ENCODE measurements at regions not wholly inside any gene's neighbourhood (a gene's known extent, or its start where the extent isn't known, plus 50 kb on each side); places are given as distances from the start of the nearest gene placed in this dataset.

DNA sequence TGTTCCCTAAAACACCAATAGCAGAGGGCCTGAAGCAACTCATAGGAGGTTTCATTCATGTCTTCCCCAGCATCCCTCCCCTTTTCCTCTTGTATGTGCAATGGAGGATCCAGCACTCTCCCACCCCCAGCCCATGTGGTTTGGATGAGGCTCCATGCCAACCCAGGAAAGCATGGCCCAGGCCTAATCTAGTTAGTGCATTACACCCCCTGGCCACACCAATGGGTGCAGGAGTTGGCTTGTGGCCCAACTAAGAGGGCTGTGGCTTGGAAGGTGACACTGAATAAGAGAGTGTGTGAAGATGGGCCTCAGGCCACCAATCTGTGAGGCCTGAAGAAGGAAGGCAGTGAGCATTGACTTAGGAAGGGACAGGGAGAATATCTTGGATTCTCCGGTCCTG lies 70.8 kb upstream of the SMIM23 start:
- Histone ChIP-seq H3K36me3 (ENCODE audit: control insufficient read depth, insufficient read depth, low read length) (no peaks in the 10 kb centered on the region), H3K4me3 (replicated peaks; ENCODE audit: low read depth, low read length) (no peak overlapping the region), H3K27me3 (replicated peaks; ENCODE audit: control insufficient read depth, insufficient read depth, low read length) (no peaks in the 10 kb centered on the region; the same call in 1 of the 2 replicates)
- no peak for DNase-seq (ENCODE audit: extremely low read depth, insufficient read length)
- no peak for TF ChIP-seq CTCF (IDR thresholded peaks at IDR 0.05; ENCODE audit: insufficient read depth, low read length, poor library complexity, severe bottlenecking)

DNA sequence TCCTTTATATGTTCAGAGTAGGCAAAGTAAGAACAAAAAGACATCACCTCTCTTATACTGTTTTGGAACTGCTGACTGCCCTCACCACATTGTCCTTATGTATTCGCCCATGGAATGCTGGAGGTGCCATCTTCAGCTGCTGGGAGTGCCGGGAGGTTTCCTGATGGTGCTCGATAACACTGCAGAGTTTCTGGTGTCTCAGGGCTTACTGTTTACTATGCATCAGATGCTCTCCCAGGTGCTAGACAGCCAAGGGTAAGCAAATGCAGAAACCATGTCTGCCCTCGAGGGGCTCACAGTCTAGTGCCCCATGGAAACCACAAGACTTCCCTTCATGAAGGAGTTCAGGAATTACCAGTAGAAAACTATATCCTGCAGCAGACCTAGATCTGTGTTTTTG lies 70.1 kb upstream of the SMIM23 start:
- no peak overlapping the region for H3K4me3 ChIP-seq (replicated peaks; ENCODE audit: low read depth, low read length)

GRCh38 chr5:171720086-171720485 lies 65.5 kb upstream of the SMIM23 start:
- H3K27me3 ChIP-seq (replicated peaks; ENCODE audit: control insufficient read depth, insufficient read depth, low read length) = no peaks in the 10 kb centered on the region; the same call in none of the 2 replicates
- no peaks in the 10 kb centered on the region for H3K36me3 ChIP-seq (ENCODE audit: control insufficient read depth, insufficient read depth, low read length)
- DNase-seq (ENCODE audit: extremely low read depth, insufficient read length) = no peak
- H3K4me3 ChIP-seq (replicated peaks; ENCODE audit: low read depth, low read length) = no peak overlapping the region
- no peak for TF ChIP-seq CTCF (IDR thresholded peaks at IDR 0.05; ENCODE audit: insufficient read depth, low read length, poor library complexity, severe bottlenecking)

More for the DNA sequence above, 70.1 kb upstream of the SMIM23 start:
- Histone ChIP-seq H3K27me3 (replicated peaks; ENCODE audit: control insufficient read depth, insufficient read depth, low read length) (no peaks in the 10 kb centered on the region; the same call in 1 of the 2 replicates), H3K36me3 (ENCODE audit: control insufficient read depth, insufficient read depth, low read length) (no peaks in the 10 kb centered on the region)
- DNase-seq (ENCODE audit: extremely low read depth, insufficient read length) = no peak
- TF ChIP-seq CTCF (IDR thresholded peaks at IDR 0.05; ENCODE audit: insufficient read depth, low read length, poor library complexity, severe bottlenecking) = no peak

DNA sequence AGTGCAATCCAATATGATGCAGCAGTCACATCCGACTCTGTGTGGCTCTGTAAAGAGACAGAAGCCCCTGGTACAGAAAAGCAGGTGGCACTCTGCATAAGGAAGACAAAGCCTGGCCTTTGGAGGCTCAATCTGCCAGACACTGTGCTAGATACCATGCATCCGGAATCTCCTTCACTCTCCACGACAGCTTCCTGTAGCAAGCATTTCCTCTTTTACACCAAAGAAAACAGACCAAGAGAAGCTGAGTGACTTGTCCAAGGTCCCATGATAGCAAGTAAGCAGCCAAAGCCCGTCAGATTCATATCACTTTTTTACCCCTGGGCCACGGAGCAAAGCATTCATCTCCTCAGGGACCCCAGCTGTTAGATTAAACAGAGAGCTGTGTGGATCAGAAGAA lies 64.2 kb upstream of the SMIM23 start:
- H3K36me3 ChIP-seq (ENCODE audit: control insufficient read depth, insufficient read depth, low read length) = no peaks in the 10 kb centered on the region
- no peak for DNase-seq (ENCODE audit: extremely low read depth, insufficient read length)
- no peak for TF ChIP-seq CTCF (IDR thresholded peaks at IDR 0.05; ENCODE audit: insufficient read depth, low read length, poor library complexity, severe bottlenecking)
- no peaks in the 10 kb centered on the region; the same call in none of the 2 replicates for H3K27me3 ChIP-seq (replicated peaks; ENCODE audit: control insufficient read depth, insufficient read depth, low read length)
- no peak overlapping the region for H3K4me3 ChIP-seq (replicated peaks; ENCODE audit: low read depth, low read length)

DNA sequence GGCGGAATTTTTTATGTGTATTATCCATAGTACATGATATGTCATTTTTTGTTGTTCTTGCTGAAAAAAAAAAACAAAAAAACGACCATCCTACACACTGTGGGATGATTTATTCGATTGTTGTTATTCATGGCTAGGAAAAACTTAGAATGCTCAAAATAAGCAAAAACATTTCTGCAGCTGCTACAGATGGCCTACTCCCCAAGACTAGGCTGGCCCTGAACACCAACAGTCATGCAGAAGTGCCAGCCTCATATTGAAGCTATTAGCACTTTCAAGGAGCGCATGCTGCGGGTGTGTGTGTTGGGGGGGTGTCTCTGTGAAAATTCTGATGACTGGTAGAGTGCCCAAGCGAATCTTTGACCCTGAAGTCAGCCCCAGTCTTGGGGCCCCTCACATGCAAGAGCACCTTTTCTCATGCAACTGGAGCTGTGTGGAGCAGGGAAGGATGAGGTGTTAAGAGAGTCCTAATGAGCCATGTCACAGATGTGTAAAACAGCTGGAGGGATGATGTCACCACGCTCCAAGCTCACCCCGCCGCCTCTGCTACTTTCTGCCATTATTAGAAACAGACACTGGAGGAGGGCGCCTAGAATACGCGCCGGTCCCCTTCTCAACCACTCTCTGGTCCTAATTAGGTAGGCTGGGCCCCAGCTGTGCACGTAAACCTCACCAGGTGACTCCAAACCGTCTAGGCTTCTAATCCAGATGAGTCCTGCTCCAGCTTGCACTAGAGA lies 61.0 kb upstream of the SMIM23 start:
- no peaks in the 10 kb centered on the region; the same call in 1 of the 2 replicates for H3K27me3 ChIP-seq (replicated peaks; ENCODE audit: control insufficient read depth, insufficient read depth, low read length)
- H3K4me3 ChIP-seq (replicated peaks; ENCODE audit: low read depth, low read length) = no peak overlapping the region
- no peak for DNase-seq (ENCODE audit: extremely low read depth, insufficient read length)
- no peak for TF ChIP-seq CTCF (IDR thresholded peaks at IDR 0.05; ENCODE audit: insufficient read depth, low read length, poor library complexity, severe bottlenecking)
- H3K36me3 ChIP-seq (ENCODE audit: control insufficient read depth, insufficient read depth, low read length) = no peaks in the 10 kb centered on the region

Measured in GM06990 (cell line).